ENCODE measurements at regions not wholly inside any gene's neighbourhood (a gene's known extent, or its start where the extent isn't known, plus 50 kb on each side); places are given as distances from the start of the nearest gene placed in this dataset.

DNA sequence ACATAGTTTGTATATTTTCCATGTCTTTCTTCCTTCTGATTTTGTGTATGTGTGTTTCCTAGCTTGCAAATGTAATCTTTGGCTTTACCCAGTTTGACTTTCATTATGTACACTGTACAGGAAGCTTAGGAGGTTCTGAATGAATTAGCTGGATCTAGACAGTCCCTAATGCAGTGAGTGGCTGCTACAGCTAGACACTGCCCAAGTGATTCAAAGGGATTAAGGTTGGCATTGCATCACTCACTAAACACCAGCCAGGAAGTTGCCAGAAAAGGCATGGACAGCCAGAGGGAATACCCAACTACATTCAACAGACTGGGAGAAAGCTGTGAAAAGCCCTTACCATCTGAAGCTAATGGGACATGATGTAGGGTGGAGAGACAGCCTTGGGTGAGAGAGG, 316.0 kb upstream of the MEX3C start (continued):
- TF ChIP-seq RNF2 (IDR thresholded peaks at IDR 0.05; ENCODE audit: borderline replicate concordance, low read depth, low read length, missing control alignments, poor library complexity, severe bottlenecking) = no peak
- TF ChIP-seq, protein P1, sequence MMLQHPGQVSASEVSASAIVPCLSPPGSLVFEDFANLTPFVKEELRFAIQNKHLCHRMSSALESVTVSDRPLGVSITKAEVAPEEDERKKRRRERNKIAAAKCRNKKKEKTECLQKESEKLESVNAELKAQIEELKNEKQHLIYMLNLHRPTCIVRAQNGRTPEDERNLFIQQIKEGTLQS (IDR thresholded peaks at IDR 0.05; ENCODE audit: insufficient read depth, low read depth, low read length) = no peak
- TF ChIP-seq EP300 (IDR thresholded peaks at IDR 0.05; ENCODE audit: borderline replicate concordance in 1 of 2, low read depth in 2 of 2, low read length in 2 of 2) = no peak
- no peak for TF ChIP-seq MAFK (IDR thresholded peaks at IDR 0.05; ENCODE audit: low read depth, low read length)
